GM12801 (cell line): ENCODE measurements at regions not wholly inside any gene's neighbourhood (a gene's known extent, or its start where the extent isn't known, plus 50 kb on each side); places are given as distances from the start of the nearest gene placed in this dataset.

Source experiments
- CTCF ChIP-seq: IDR thresholded peaks from one replicate; pipeline ENCODE4 v1.5.1; 2011; ENCODE audit warnings: control low read depth; ENCODE audit not compliant: insufficient read length; ENCODE audit errors: extremely low read depth

- TF ChIP-seq CTCF, result no peak
These were observed 200.5 kb upstream of the RREB1 start for GRCh38 chr6:6907286-6907685.

GRCh38 chr6:6908121-6908520, 199.6 kb upstream of the RREB1 start:
- TF ChIP-seq CTCF, result no peak

- TF ChIP-seq CTCF, result no peak
These were observed 198.7 kb upstream of the RREB1 start for GRCh38 chr6:6909111-6909510.

- no peak for TF ChIP-seq CTCF
These were observed 196.9 kb upstream of the RREB1 start for GRCh38 chr6:6910734-6911295.

GRCh38 chr6:6911391-6911790, 196.4 kb upstream of the RREB1 start:
- no peak for TF ChIP-seq CTCF

- TF ChIP-seq CTCF, result no peak
These were observed 194.7 kb upstream of the RREB1 start for GRCh38 chr6:6912817-6913744.

- TF ChIP-seq CTCF, result no peak
These were observed 192.5 kb upstream of the RREB1 start for GRCh38 chr6:6915219-6915618.
